ENCODE measurements at regions not wholly inside any gene's neighbourhood (a gene's known extent, or its start where the extent isn't known, plus 50 kb on each side); places are given as distances from the start of the nearest gene placed in this dataset.
A peak's percentile ranks its signal among the peaks of the same experiment; 100 is the strongest.

- DNase-seq (ENCODE audit: low spot score in 2 of 2, unreplicated experiment in 2 of 2) = no peak
- Mint-ChIP-seq H3K36me3 (peaks cover 4% of the 10 kb centered on the region), H3K27me3 (ENCODE audit: low read depth) (no peaks in the 10 kb centered on the region), H3K9me3 (peaks cover 11% of the 10 kb centered on the region), H3K4me1 (peaks cover 26% of the 10 kb centered on the region), H3K4me3 (no peak overlapping the region), H3K27ac (no peak overlapping the region)
- no peak for TF ChIP-seq CTCF (IDR thresholded peaks at IDR 0.05; ENCODE audit: unreplicated experiment)
These were observed 87.9 kb upstream of the ITGA6 start for GRCh38 chr2:172339371-172340010.

GRCh38 chr2:172340394-172340793, 87.0 kb upstream of the ITGA6 start:
- TF ChIP-seq CTCF (IDR thresholded peaks at IDR 0.05; ENCODE audit: unreplicated experiment) = no peak
- Mint-ChIP-seq H3K36me3 (peaks cover 4% of the 10 kb centered on the region), H3K27ac (no peak overlapping the region), H3K4me3 (no peak overlapping the region), H3K9me3 (peaks cover 12% of the 10 kb centered on the region), H3K27me3 (ENCODE audit: low read depth) (no peaks in the 10 kb centered on the region), H3K4me1 (peaks cover 26% of the 10 kb centered on the region)
- no peak for DNase-seq (ENCODE audit: low spot score in 2 of 2, unreplicated experiment in 2 of 2)

GRCh38 chr2:172342078-172342477, 85.3 kb upstream of the ITGA6 start:
- no peak overlapping the region for H3K27ac Mint-ChIP-seq
- peaks cover 4% of the 10 kb centered on the region for H3K36me3 Mint-ChIP-seq
- H3K27me3 Mint-ChIP-seq (ENCODE audit: low read depth) = no peaks in the 10 kb centered on the region
- TF ChIP-seq CTCF (IDR thresholded peaks at IDR 0.05; ENCODE audit: unreplicated experiment) = no peak
- no peak overlapping the region for H3K4me3 Mint-ChIP-seq
- peaks cover 28% of the 10 kb centered on the region for H3K9me3 Mint-ChIP-seq
- H3K4me1 Mint-ChIP-seq = peaks cover 26% of the 10 kb centered on the region
- DNase-seq (ENCODE audit: low spot score in 2 of 2, unreplicated experiment in 2 of 2) = no peak

- H3K4me3 Mint-ChIP-seq = no peak overlapping the region
- H3K27me3 Mint-ChIP-seq (ENCODE audit: low read depth) = no peaks in the 10 kb centered on the region
- DNase-seq (ENCODE audit: low spot score in 2 of 2, unreplicated experiment in 2 of 2) = no peak
- no peak for TF ChIP-seq CTCF (IDR thresholded peaks at IDR 0.05; ENCODE audit: unreplicated experiment)
- peaks cover 26% of the 10 kb centered on the region for H3K4me1 Mint-ChIP-seq
- peak overlapping the region; percentile 77 for H3K27ac Mint-ChIP-seq
- H3K9me3 Mint-ChIP-seq = peaks cover 32% of the 10 kb centered on the region
- H3K36me3 Mint-ChIP-seq = peaks cover 4% of the 10 kb centered on the region
These were observed 84.8 kb upstream of the ITGA6 start for GRCh38 chr2:172342611-172343010.

- peaks cover 26% of the 10 kb centered on the region for H3K4me1 Mint-ChIP-seq
- no peaks in the 10 kb centered on the region for H3K27me3 Mint-ChIP-seq (ENCODE audit: low read depth)
- H3K4me3 Mint-ChIP-seq = no peak overlapping the region
- H3K27ac Mint-ChIP-seq = no peak overlapping the region
- TF ChIP-seq CTCF (IDR thresholded peaks at IDR 0.05; ENCODE audit: unreplicated experiment) = no peak
- peaks cover 4% of the 10 kb centered on the region for H3K36me3 Mint-ChIP-seq
- no peak for DNase-seq (ENCODE audit: low spot score in 2 of 2, unreplicated experiment in 2 of 2)
- peaks cover 37% of the 10 kb centered on the region for H3K9me3 Mint-ChIP-seq
These were observed 83.2 kb upstream of the ITGA6 start for GRCh38 chr2:172344159-172344558.
